HEK293 (cell line): ENCODE measurements at regions not wholly inside any gene's neighbourhood (a gene's known extent, or its start where the extent isn't known, plus 50 kb on each side); places are given as distances from the start of the nearest gene placed in this dataset.

Source experiments
- CTCF ChIA-PET: fragments of 350-600 bp; formaldehyde crosslinking; extraction: SDS; loops from one replicate; lab custom pipeline; 2021; ENCODE audit warnings: antibody characterized with exemption; lab: Yijun Ruan, JAX
- POLR2A ChIA-PET: fragments of 300-600 bp; formaldehyde crosslinking; extraction: SDS; loops from one replicate; lab custom pipeline; 2020; ENCODE audit warnings: antibody characterized with exemption, inconsistent platforms; lab: Yijun Ruan, JAX
- H3K27ac ChIP-seq: fragments of 200-500 bp; sonication (Bioruptor generic); 2 replicates; pipeline ENCODE4 v1.5.1; 2014; ENCODE audit warnings: low read depth, low read length, control low read depth, inconsistent platforms; ENCODE audit errors: extremely low read depth
- H3K36me3 ChIP-seq, 2 experiments: fragments of 200-500 bp in 1 of 2; sonication (Bioruptor generic) in 1 of 2; 1 replicate in 1 of 2; 2 replicates in 1 of 2; pipeline ENCODE4 v1.5.1; 2014 to 2017; ENCODE audit warnings: inconsistent platforms in 2 of 2, low read length in 2 of 2; ENCODE audit not compliant: control insufficient read depth in 2 of 2, insufficient read depth in 1 of 2
- H3K4me1 ChIP-seq: fragments of 200-500 bp; sonication (Bioruptor generic); 2 replicates; pipeline ENCODE4 v1.5.1; 2014; ENCODE audit warnings: mild to moderate bottlenecking, low read length, inconsistent platforms; ENCODE audit not compliant: control insufficient read depth, insufficient read depth
- H3K4me3 ChIP-seq: 2 replicates; pipeline ENCODE4 v1.5.1; 2011; ENCODE audit warnings: low read depth, mild to moderate bottlenecking, control low read depth, low read length, moderate library complexity
- H3K9me3 ChIP-seq: fragments of 200-500 bp; sonication (Bioruptor generic); 2 replicates; pipeline ENCODE4 v1.5.1; 2014; ENCODE audit warnings: low read depth, low read length, inconsistent platforms; ENCODE audit not compliant: control insufficient read depth, insufficient read depth
- BCL11B ChIP-seq: fragments of 450-650 bp; formaldehyde crosslinking; IDR thresholded peaks from 2 replicates; pipeline ENCODE4 v1.5.1; 2016; ENCODE audit warnings: low read depth, missing biosample characterization, missing genetic modification characterization
- FEZF1 ChIP-seq: fragments of 450-650 bp; formaldehyde crosslinking; IDR thresholded peaks from 2 replicates; pipeline ENCODE4 v1.5.1; 2016; ENCODE audit warnings: missing biosample characterization, missing genetic modification characterization
- GFI1B ChIP-seq: fragments of 450-650 bp; formaldehyde crosslinking; IDR thresholded peaks from 2 replicates; pipeline ENCODE4 v1.5.1; 2016; ENCODE audit warnings: missing biosample characterization, missing genetic modification characterization
- IKZF3 ChIP-seq: fragments of 450-650 bp; IDR thresholded peaks from 2 replicates; pipeline ENCODE4 v1.5.0; 2018; ENCODE audit warnings: missing biosample characterization, mild to moderate bottlenecking, missing genetic modification characterization, moderate library complexity
- KLF7 ChIP-seq: fragments of 450-650 bp; formaldehyde crosslinking; IDR thresholded peaks from 2 replicates; pipeline ENCODE4 v1.5.1; 2016; ENCODE audit warnings: missing biosample characterization, missing genetic modification characterization, borderline replicate concordance
- SCRT2 ChIP-seq: fragments of 450-650 bp; formaldehyde crosslinking; IDR thresholded peaks from 2 replicates; pipeline ENCODE4 v1.5.1; 2016; ENCODE audit warnings: missing biosample characterization, missing genetic modification characterization
- YY1 ChIP-seq: fragments of 450-650 bp; formaldehyde crosslinking; IDR thresholded peaks from 2 replicates; pipeline ENCODE4 v1.5.1; 2018; ENCODE audit warnings: missing biosample characterization, missing genetic modification characterization
- ZBTB48 ChIP-seq: fragments of 450-650 bp; formaldehyde crosslinking; IDR thresholded peaks from 2 replicates; pipeline ENCODE4 v1.5.1; 2016; ENCODE audit warnings: missing biosample characterization, missing genetic modification characterization
- ZBTB7A ChIP-seq: fragments of 450-650 bp; formaldehyde crosslinking; IDR thresholded peaks from 2 replicates; pipeline ENCODE4 v1.5.1; 2016; ENCODE audit warnings: low read depth, missing biosample characterization, missing genetic modification characterization
- ZBTB8A ChIP-seq: fragments of 450-650 bp; formaldehyde crosslinking; IDR thresholded peaks from 2 replicates; pipeline ENCODE4 v1.5.1; 2016; ENCODE audit warnings: missing biosample characterization, missing genetic modification characterization
- ZFHX2 ChIP-seq: fragments of 450-650 bp; formaldehyde crosslinking; conservative IDR thresholded peaks from 2 replicates; pipeline ENCODE4 v1.5.1; 2016; ENCODE audit warnings: missing biosample characterization, missing genetic modification characterization
- ZFP37 ChIP-seq: fragments of 450-650 bp; formaldehyde crosslinking; IDR thresholded peaks from 2 replicates; pipeline ENCODE4 v1.5.1; 2016; ENCODE audit warnings: missing biosample characterization, missing genetic modification characterization
- ZIC2 ChIP-seq: fragments of 450-650 bp; formaldehyde crosslinking; IDR thresholded peaks from 2 replicates; pipeline ENCODE4 v1.5.1; 2016; ENCODE audit warnings: missing biosample characterization, missing genetic modification characterization
- ZNF10 ChIP-seq: fragments of 450-650 bp; formaldehyde crosslinking; IDR thresholded peaks from 2 replicates; pipeline ENCODE4 v1.5.1; 2017; ENCODE audit warnings: missing biosample characterization, missing genetic modification characterization
- ZNF138 ChIP-seq: fragments of 450-650 bp; formaldehyde crosslinking; IDR thresholded peaks from 2 replicates; pipeline ENCODE4 v1.5.1; 2016; ENCODE audit warnings: missing biosample characterization, missing genetic modification characterization, borderline replicate concordance
- ZNF16 ChIP-seq: fragments of 450-650 bp; formaldehyde crosslinking; IDR thresholded peaks from 2 replicates; pipeline ENCODE4 v1.5.1; 2016; ENCODE audit warnings: low read depth, missing biosample characterization, missing genetic modification characterization
- ZNF24 ChIP-seq: fragments of 450-650 bp; formaldehyde crosslinking; IDR thresholded peaks from 2 replicates; pipeline ENCODE4 v1.5.1; 2016; ENCODE audit warnings: missing biosample characterization, missing genetic modification characterization
- ZNF324 ChIP-seq: fragments of 450-650 bp; formaldehyde crosslinking; IDR thresholded peaks from 2 replicates; pipeline ENCODE4 v1.5.1; 2016; ENCODE audit warnings: missing biosample characterization, missing genetic modification characterization
- ZNF354C ChIP-seq: fragments of 450-650 bp; formaldehyde crosslinking; IDR thresholded peaks from 2 replicates; pipeline ENCODE4 v1.5.1; 2016; ENCODE audit warnings: missing biosample characterization, missing genetic modification characterization, low read depth, borderline replicate concordance
- ZNF561 ChIP-seq: fragments of 450-650 bp; IDR thresholded peaks from 2 replicates; pipeline ENCODE4 v1.5.1; 2018; ENCODE audit warnings: missing biosample characterization, missing genetic modification characterization, borderline replicate concordance
- ZNF830 ChIP-seq: fragments of 450-650 bp; IDR thresholded peaks from 2 replicates; pipeline ENCODE4 v1.5.0; 2018; ENCODE audit warnings: missing biosample characterization, missing genetic modification characterization, low read depth, mild to moderate bottlenecking, moderate library complexity
- ZSCAN30 ChIP-seq: fragments of 450-650 bp; IDR thresholded peaks from 2 replicates; pipeline ENCODE4 v1.5.1; 2018; ENCODE audit warnings: missing biosample characterization, mild to moderate bottlenecking, missing genetic modification characterization, moderate library complexity
- TF ChIP-seq, protein P1 (sequence below): fragments of 450-650 bp; formaldehyde crosslinking; IDR thresholded peaks from 2 replicates; pipeline ENCODE4 v1.5.1; 2016; ENCODE audit warnings: missing biosample characterization, missing genetic modification characterization, borderline replicate concordance
- TF ChIP-seq, protein P2 (sequence below): fragments of 450-650 bp; IDR thresholded peaks from 2 replicates; pipeline ENCODE4 v1.5.1; 2018; ENCODE audit warnings: missing biosample characterization, mild to moderate bottlenecking, missing genetic modification characterization
- TF ChIP-seq, protein P3 (sequence below): fragments of 450-650 bp; formaldehyde crosslinking; IDR thresholded peaks from 2 replicates; pipeline ENCODE4 v1.5.1; 2017; ENCODE audit warnings: missing biosample characterization, missing genetic modification characterization
- TF ChIP-seq, protein P4 (sequence below): fragments of 450-650 bp; formaldehyde crosslinking; IDR thresholded peaks from 2 replicates; pipeline ENCODE4 v1.5.1; 2016; ENCODE audit warnings: missing biosample characterization, missing genetic modification characterization
- TF ChIP-seq, protein P5 (sequence below): fragments of 450-650 bp; formaldehyde crosslinking; optimal IDR thresholded peaks from 2 replicates; pipeline ENCODE3; 2016; ENCODE audit warnings: missing biosample characterization, mild to moderate bottlenecking, missing genetic modification characterization

DNA sequence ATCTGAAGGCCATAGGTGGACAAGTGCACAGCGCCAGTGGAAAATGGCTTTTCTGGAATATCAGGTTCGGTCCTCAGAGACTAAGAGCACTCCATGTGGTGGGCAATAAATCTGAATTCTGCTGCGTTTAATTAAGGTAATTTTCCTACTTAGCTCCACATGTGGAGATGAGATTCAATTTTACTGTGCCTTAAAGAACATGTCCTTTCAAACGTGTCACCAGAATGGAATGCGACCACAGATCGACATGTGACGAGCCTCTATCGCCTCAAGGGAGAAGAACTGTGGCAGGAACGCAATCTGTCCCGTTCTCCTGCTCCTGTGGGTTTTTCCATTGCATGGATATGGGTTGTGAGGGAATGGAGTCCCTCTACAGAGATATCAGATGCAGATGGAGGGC lies 205.3 kb upstream of the ZNF32 start:
- ChIA-PET POLR2A (no interaction called here), CTCF (interaction anchor here (0.6 kb wide), 1 partner anchor 474 kb away, joined by 5 read pairs; no protein-coding TSS in a partner anchor)
- H3K4me3 ChIP-seq: no peak overlapping the region
- H3K9me3 ChIP-seq: no peaks in the 10 kb centered on the region
- H3K36me3 ChIP-seq: no peaks in the 10 kb centered on the region
- H3K4me1 ChIP-seq: peaks cover 7% of the 10 kb centered on the region; the same call in 1 of the 2 replicates
- H3K27ac ChIP-seq: no peak overlapping the region
- TF ChIP-seq ZNF138 (tag by site-specific recombination): no peak
- TF ChIP-seq, protein P1, sequence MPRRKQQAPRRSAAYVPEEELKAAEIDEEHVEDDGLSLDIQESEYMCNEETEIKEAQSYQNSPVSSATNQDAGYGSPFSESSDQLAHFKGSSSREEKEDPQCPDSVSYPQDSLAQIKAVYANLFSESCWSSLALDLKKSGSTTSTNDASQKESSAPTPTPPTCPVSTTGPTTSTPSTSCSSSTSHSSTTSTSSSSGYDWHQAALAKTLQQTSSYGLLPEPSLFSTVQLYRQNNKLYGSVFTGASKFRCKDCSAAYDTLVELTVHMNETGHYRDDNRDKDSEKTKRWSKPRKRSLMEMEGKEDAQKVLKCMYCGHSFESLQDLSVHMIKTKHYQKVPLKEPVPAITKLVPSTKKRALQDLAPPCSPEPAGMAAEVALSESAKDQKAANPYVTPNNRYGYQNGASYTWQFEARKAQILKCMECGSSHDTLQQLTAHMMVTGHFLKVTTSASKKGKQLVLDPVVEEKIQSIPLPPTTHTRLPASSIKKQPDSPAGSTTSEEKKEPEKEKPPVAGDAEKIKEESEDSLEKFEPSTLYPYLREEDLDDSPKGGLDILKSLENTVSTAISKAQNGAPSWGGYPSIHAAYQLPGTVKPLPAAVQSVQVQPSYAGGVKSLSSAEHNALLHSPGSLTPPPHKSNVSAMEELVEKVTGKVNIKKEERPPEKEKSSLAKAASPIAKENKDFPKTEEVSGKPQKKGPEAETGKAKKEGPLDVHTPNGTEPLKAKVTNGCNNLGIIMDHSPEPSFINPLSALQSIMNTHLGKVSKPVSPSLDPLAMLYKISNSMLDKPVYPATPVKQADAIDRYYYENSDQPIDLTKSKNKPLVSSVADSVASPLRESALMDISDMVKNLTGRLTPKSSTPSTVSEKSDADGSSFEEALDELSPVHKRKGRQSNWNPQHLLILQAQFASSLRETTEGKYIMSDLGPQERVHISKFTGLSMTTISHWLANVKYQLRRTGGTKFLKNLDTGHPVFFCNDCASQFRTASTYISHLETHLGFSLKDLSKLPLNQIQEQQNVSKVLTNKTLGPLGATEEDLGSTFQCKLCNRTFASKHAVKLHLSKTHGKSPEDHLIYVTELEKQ (tag by site-specific recombination): peak; percentile 34; the same call in 1 of the 2 replicates
- TF ChIP-seq FEZF1 (tag by site-specific recombination): peak; percentile 33; the same call in 1 of the 2 replicates
- TF ChIP-seq, protein P2, sequence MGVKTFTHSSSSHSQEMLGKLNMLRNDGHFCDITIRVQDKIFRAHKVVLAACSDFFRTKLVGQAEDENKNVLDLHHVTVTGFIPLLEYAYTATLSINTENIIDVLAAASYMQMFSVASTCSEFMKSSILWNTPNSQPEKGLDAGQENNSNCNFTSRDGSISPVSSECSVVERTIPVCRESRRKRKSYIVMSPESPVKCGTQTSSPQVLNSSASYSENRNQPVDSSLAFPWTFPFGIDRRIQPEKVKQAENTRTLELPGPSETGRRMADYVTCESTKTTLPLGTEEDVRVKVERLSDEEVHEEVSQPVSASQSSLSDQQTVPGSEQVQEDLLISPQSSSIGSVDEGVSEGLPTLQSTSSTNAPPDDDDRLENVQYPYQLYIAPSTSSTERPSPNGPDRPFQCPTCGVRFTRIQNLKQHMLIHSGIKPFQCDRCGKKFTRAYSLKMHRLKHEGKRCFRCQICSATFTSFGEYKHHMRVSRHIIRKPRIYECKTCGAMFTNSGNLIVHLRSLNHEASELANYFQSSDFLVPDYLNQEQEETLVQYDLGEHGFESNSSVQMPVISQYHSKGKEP (tag by site-specific recombination): peak; percentile 34; the same call in 1 of the 2 replicates
- no peak for TF ChIP-seq ZBTB7A (tag by site-specific recombination)
- TF ChIP-seq KLF7 (tag by site-specific recombination): no peak
- TF ChIP-seq ZNF16 (tag by site-specific recombination): no peak
- TF ChIP-seq, protein P3, sequence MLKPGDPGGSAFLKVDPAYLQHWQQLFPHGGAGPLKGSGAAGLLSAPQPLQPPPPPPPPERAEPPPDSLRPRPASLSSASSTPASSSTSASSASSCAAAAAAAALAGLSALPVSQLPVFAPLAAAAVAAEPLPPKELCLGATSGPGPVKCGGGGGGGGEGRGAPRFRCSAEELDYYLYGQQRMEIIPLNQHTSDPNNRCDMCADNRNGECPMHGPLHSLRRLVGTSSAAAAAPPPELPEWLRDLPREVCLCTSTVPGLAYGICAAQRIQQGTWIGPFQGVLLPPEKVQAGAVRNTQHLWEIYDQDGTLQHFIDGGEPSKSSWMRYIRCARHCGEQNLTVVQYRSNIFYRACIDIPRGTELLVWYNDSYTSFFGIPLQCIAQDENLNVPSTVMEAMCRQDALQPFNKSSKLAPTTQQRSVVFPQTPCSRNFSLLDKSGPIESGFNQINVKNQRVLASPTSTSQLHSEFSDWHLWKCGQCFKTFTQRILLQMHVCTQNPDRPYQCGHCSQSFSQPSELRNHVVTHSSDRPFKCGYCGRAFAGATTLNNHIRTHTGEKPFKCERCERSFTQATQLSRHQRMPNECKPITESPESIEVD (tag by site-specific recombination): peak; percentile 58; the same call in 1 of the 2 replicates
- 0 out of 2 replicates have a peak, but pooled peaks have one; percentile 11 for TF ChIP-seq GFI1B
- TF ChIP-seq, protein P4, sequence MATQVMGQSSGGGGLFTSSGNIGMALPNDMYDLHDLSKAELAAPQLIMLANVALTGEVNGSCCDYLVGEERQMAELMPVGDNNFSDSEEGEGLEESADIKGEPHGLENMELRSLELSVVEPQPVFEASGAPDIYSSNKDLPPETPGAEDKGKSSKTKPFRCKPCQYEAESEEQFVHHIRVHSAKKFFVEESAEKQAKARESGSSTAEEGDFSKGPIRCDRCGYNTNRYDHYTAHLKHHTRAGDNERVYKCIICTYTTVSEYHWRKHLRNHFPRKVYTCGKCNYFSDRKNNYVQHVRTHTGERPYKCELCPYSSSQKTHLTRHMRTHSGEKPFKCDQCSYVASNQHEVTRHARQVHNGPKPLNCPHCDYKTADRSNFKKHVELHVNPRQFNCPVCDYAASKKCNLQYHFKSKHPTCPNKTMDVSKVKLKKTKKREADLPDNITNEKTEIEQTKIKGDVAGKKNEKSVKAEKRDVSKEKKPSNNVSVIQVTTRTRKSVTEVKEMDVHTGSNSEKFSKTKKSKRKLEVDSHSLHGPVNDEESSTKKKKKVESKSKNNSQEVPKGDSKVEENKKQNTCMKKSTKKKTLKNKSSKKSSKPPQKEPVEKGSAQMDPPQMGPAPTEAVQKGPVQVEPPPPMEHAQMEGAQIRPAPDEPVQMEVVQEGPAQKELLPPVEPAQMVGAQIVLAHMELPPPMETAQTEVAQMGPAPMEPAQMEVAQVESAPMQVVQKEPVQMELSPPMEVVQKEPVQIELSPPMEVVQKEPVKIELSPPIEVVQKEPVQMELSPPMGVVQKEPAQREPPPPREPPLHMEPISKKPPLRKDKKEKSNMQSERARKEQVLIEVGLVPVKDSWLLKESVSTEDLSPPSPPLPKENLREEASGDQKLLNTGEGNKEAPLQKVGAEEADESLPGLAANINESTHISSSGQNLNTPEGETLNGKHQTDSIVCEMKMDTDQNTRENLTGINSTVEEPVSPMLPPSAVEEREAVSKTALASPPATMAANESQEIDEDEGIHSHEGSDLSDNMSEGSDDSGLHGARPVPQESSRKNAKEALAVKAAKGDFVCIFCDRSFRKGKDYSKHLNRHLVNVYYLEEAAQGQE (tag by site-specific recombination): no peak
- no peak for TF ChIP-seq ZBTB48 (tag by site-specific recombination)
- TF ChIP-seq ZNF24: peak; percentile 66; the same call in 1 of the 2 replicates
- TF ChIP-seq ZFHX2 (tag by site-specific recombination): no peak
- no peak for TF ChIP-seq ZNF324
- TF ChIP-seq ZFP37: no peak
- TF ChIP-seq, protein P5, sequence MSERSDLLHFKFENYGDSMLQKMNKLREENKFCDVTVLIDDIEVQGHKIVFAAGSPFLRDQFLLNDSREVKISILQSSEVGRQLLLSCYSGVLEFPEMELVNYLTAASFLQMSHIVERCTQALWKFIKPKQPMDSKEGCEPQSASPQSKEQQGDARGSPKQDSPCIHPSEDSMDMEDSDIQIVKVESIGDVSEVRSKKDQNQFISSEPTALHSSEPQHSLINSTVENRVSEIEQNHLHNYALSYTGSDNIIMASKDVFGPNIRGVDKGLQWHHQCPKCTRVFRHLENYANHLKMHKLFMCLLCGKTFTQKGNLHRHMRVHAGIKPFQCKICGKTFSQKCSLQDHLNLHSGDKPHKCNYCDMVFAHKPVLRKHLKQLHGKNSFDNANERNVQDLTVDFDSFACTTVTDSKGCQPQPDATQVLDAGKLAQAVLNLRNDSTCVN (tag by site-specific recombination): no peak
- TF ChIP-seq BCL11B (tag by site-specific recombination): 0 out of 2 replicates have a peak, but pooled peaks have one; percentile 35
- peak; percentile 35; the same call in 1 of the 2 replicates for TF ChIP-seq ZNF561
- TF ChIP-seq ZNF830 (tag by site-specific recombination): no peak
- no peak for TF ChIP-seq ZSCAN30
- TF ChIP-seq YY1 (tag by site-specific recombination): no peak
- TF ChIP-seq SCRT2: 0 out of 2 replicates have a peak, but pooled peaks have one; percentile 22
- no peak for TF ChIP-seq ZBTB8A (tag by site-specific recombination)
- TF ChIP-seq ZNF354C (tag by site-specific recombination): no peak
- peak; percentile 41; the same call in 1 of the 2 replicates for TF ChIP-seq IKZF3
- TF ChIP-seq ZNF10 (tag by site-specific recombination): no peak
- peak; percentile 80 for TF ChIP-seq ZIC2 (tag by site-specific recombination)
